ENCODE measurements at regions not wholly inside any gene's neighbourhood (a gene's known extent, or its start where the extent isn't known, plus 50 kb on each side); places are given as distances from the start of the nearest gene placed in this dataset.

DNA sequence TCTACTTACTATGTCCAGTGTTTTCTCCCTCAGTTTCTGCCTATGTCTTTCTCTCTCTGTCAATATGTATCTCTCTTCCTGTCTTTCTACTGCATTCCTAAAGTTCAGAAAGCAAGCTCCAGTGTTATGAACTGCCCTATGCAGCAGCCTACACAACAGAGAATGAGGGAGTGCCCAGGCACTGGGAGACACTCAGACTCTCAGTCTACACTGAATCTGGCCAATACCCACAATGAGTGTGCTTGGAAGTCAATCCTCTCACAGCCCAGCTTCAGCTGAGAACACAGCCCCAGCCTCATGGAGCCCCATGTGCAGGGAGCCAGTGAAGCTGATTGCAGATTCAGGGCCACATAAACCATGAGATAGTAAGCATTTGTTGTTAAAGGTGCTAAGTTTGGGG, 128.7 kb downstream of the ALG10 start:
- TF ChIP-seq, protein P1, sequence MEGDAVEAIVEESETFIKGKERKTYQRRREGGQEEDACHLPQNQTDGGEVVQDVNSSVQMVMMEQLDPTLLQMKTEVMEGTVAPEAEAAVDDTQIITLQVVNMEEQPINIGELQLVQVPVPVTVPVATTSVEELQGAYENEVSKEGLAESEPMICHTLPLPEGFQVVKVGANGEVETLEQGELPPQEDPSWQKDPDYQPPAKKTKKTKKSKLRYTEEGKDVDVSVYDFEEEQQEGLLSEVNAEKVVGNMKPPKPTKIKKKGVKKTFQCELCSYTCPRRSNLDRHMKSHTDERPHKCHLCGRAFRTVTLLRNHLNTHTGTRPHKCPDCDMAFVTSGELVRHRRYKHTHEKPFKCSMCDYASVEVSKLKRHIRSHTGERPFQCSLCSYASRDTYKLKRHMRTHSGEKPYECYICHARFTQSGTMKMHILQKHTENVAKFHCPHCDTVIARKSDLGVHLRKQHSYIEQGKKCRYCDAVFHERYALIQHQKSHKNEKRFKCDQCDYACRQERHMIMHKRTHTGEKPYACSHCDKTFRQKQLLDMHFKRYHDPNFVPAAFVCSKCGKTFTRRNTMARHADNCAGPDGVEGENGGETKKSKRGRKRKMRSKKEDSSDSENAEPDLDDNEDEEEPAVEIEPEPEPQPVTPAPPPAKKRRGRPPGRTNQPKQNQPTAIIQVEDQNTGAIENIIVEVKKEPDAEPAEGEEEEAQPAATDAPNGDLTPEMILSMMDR (IDR thresholded peaks at IDR 0.05) = no peak
- TF ChIP-seq POLR2A (IDR thresholded peaks at IDR 0.05) = no peak
